Activated CD4-positive, alpha-beta T cell treated with anti-CD3 and anti-CD28 coated beads, Interleukin-2, Interleukin-4, amounts not matched to agents 100 ng/mL and 50 ng/mL, durations not matched to agents 16 hours and 8 hours (primary cell): ENCODE measurements at regions not wholly inside any gene's neighbourhood (a gene's known extent, or its start where the extent isn't known, plus 50 kb on each side); places are given as distances from the start of the nearest gene placed in this dataset.
A peak's percentile ranks its signal among the peaks of the same experiment; 100 is the strongest.
"Not testable (repeated sequence)": the region's sequence is repeated elsewhere in the genome, so short reads cannot be mapped to it uniquely, and the experiment has no call there.

Experiments
- DNase-seq: peaks from one replicate; pipeline ENCODE4 v3.0.0-alpha.2; 2020; ENCODE audit warnings: low spot score

- no peak for DNase-seq
Observed at GRCh38 chr9:111744363-111744762, 50.4 kb downstream of the SHOC1 start.

- peak; percentile 68 for DNase-seq
Observed at GRCh38 chr9:111743275-111743674, 51.5 kb downstream of the SHOC1 start.

GRCh38 chr9:111740739-111741138, 54.0 kb downstream of the SHOC1 start:
- DNase-seq, result no peak

- no peak for DNase-seq
Observed at GRCh38 chr9:111736714-111737113, 58.0 kb downstream of the SHOC1 start.

- DNase-seq, result not testable (repeated sequence)
Observed at GRCh38 chr9:111735344-111735743, 59.4 kb downstream of the SHOC1 start.

- DNase-seq, result no peak
Observed at GRCh38 chr9:111731928-111732327, 62.8 kb downstream of the SHOC1 start.

- DNase-seq, result no peak
Observed at GRCh38 chr9:111730937-111731567, 63.7 kb downstream of the SHOC1 start.

GRCh38 chr9:111728617-111729366, 65.9 kb downstream of the SHOC1 start:
- no peak for DNase-seq

GRCh38 chr9:111728143-111728542, 66.6 kb downstream of the SHOC1 start:
- DNase-seq, result no peak

GRCh38 chr9:111726949-111727348, 65.5 kb downstream of the GNG10 start:
- no peak for DNase-seq

GRCh38 chr9:111720174-111720573, 58.8 kb downstream of the GNG10 start:
- DNase-seq, result no peak
